HG02759 (cell line): ENCODE measurements at regions not wholly inside any gene's neighbourhood (a gene's known extent, or its start where the extent isn't known, plus 50 kb on each side); places are given as distances from the start of the nearest gene placed in this dataset.

Experiments
- ATAC-seq: cut with Tn5 transposase; IDR thresholded peaks from one replicate; pipeline ENCODE4 v1.9.1; 2021; ENCODE audit warnings: mild to moderate bottlenecking, moderate library complexity; ENCODE audit not compliant: unreplicated experiment

DNA sequence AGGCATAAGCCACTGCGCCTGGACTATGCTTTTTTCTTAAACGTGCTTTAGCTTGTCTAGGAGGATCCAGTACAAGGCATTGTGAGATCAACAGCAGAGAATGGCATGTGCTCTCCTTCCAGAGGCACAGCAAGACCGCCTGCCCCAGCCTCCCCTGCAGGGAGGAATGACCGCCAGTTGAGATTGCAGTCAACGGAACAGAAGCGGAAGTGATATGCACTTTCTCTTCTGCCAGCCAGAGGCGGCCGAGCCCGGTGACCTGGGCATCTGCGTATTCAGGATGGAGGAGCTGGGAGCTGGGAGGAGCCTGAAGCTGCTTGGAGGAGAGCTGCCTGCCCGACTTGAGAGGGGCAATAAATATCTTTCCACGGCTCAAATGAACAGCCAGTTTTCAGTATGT lies 243.0 kb downstream of the CTTN start:
- ATAC-seq: no peak

GRCh38 chr11:70642266-70642665 lies 243.9 kb downstream of the CTTN start:
- no peak for ATAC-seq

DNA sequence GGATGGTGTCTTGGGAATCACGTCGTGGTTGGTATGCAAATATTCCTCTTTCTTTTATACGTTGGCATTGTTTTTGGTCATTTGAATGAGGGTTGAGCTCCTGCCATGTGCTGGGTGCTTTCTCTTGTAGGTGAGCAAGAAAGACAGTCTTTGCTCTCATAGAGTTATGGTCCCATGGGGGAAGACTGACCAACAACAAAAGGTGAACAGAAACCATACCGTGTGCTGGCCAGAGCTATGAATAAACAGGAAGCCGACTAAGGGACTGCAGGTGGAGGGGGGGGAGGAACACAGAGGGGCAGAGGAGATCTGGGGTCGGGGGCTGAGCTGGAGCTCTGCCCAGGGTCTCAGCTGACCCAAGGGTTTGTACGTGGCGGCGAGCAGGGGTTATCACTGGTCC lies 245.3 kb downstream of the CTTN start:
- peak; percentile 75 for ATAC-seq

DNA sequence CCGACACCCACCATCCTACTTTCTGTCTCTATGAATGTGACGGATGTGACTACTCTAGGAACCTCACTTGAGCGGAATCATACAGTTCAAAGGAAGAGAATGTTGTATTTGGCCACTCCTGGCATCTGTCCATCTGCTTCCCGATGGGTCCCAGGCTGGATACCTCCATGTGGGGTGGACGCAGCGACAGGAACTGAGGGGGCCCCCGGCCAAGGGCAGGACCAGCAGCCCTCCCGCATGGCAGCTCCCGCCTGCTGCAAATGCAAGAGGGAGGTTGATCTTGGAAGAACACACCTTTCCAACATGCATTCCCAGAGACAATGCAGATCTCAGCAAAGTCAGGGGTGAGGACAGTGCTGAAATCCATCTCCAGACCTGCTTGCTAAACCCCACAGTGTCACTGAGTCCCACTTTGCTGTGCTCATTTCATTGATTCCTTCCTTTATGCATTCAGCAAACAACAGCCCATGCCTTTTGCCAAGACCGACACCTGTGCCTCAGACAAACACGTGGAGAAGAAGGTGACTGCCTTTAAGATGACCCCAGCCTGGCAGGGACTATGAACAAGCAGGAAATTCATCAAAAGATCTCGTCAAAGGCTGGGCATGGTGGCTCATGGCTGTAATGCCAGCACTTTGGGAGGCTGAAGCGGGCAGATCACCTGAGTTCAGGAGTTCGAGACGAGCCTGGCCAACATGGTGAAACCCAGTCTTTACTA lies 246.2 kb downstream of the CTTN start:
- ATAC-seq: no peak

- ATAC-seq: no peak
These were observed 247.2 kb downstream of the CTTN start for GRCh38 chr11:70645537-70645936.

DNA sequence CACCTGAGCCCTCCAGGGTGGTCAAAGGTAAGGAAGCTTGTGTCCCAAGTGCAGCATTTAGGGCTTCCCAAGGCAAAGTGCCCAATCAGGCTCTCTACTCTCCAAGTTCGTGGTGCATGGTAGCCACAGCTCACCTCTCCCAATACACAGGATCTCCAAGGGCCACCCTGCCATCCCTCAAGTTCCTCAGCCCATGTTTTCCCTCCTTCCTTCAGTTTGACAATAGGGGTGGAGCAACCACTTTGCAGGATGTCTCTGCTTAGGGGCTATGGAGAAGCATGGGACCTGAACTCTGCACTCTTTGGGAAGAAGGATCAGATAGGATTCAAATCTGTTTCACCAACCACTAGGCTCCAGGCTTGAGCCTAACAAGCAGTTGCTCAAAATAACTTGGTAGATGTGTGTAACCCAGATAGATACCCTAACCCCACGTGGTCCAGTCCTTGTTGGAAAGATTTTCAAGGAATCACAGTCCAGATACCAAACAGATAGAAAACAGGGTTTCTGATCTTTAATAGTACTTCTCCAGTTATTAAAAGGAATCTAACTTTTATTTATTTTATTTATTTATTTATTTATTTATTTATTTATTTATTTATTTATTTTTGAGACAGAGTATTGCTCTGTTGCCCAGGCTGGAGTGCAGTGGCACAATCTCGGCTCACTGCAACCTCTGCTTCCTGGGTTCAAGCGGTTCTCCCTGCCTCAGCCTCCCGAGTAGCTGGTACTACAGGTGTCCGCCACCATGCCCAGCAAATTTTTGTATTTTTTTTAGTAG lies 248.1 kb downstream of the CTTN start:
- ATAC-seq: no peak

DNA sequence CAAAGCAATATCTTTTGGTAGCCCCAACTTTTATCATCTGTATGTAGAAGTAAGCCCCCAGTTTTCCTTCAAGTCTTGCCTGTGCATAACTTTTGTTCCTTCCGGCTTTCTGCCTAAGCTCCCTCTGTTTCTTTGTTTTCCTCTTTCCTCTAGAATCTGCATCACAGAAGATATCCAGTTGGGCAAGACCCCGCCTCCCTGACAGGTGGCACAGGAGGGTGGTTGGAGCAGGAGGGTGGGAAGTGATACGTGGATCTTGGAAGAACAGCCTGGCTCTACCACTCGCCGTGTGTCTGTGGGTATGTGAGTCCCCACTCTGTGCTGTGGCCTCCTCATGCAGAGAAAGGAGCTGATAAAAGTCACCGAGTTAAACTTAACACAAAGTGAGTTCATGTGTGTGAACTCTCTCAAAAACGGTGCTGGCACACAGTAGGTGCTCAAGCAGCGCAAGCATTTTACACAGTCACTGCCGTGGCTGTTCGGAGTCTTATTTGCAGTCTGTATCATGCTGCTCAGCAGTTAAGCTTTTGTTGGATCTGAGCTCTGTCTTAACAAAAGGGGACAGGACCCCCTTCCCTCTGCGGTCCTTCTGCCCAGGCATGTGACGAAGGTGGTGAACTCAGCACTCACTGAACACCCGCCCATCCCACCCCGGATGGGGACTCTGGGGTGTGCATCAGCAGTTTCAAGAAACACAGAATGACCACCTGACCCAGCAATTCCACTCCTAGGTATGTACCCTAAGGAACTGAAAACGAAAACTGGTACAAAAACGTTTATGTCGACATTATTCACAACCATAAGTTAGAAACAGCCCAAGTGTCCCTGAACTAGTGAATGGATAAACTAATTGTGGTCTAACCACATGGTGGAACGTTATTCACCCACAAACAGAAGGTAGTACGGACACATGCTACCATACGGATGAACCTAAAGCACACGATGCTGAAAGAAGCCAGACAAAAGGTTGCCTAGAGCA lies 249.1 kb downstream of the CTTN start:
- no peak for ATAC-seq

DNA sequence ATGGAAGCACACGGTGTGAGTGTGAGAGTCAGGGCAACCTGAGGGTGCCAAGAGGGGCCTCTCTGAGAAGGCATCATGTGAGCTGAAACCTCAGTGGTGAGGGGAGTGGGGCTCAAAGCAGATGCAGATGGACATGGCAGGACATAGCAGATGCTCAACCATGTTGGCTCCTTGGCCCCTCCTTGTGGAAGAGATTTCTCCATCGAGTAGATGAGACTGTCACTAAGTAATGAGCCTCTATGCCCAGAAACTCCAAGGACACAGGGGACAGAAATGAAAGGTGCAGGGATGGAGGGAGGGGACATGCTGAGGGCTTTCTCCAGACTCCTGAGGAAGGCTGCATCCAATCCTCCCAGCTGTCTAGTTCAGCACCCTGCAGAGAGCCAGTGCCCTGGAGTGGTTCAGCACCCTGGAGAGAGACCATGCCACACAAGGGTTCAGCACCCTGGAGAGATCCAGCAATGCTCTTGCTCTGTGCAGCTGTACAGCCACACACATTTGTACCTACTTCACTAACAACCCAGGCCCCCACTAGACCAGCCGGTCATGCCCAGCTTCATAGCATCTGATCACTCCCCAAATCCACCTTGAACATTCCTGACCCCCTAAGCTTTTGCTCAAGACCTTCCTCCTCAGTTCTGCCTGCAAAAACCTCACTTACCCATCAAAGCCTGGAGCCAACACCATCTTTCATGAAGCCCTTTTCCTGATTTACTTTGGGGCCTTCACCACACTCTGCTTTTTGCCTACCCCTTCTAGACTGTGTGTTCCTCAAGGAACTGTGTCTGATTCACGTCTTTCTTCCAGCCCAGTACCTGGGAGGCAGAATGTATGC lies 252.0 kb downstream of the CTTN start:
- no peak for ATAC-seq

- ATAC-seq: no peak
These were observed 252.7 kb downstream of the CTTN start for GRCh38 chr11:70651031-70651430.

DNA sequence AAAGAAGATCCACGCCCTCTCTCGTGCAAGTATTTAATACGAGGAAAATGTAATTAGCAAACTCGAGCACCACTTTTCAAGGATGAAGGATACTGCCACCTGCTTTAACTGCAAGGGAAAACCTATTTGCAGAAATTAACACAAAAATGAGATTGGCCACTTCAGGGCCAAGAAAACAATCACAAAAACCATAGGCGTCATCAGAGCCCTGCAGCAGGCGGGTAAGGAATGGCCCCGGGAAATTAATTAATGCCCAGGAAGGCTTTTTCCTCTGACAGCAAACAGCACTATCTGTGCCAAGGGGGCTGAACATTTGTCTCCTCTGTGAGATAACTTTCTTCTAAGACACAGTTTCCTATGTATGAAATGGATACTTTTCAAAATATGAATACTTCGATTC lies 255.7 kb downstream of the CTTN start:
- no peak for ATAC-seq

- ATAC-seq: no peak
These were observed 257.5 kb downstream of the CTTN start for GRCh38 chr11:70655816-70656215.

- ATAC-seq: no peak
These were observed 257.9 kb downstream of the CTTN start for GRCh38 chr11:70656252-70656651.

GRCh38 chr11:70660059-70660888 lies 261.9 kb downstream of the CTTN start:
- ATAC-seq: no peak

GRCh38 chr11:70660889-70661197 lies 262.5 kb downstream of the CTTN start:
- no peak for ATAC-seq

DNA sequence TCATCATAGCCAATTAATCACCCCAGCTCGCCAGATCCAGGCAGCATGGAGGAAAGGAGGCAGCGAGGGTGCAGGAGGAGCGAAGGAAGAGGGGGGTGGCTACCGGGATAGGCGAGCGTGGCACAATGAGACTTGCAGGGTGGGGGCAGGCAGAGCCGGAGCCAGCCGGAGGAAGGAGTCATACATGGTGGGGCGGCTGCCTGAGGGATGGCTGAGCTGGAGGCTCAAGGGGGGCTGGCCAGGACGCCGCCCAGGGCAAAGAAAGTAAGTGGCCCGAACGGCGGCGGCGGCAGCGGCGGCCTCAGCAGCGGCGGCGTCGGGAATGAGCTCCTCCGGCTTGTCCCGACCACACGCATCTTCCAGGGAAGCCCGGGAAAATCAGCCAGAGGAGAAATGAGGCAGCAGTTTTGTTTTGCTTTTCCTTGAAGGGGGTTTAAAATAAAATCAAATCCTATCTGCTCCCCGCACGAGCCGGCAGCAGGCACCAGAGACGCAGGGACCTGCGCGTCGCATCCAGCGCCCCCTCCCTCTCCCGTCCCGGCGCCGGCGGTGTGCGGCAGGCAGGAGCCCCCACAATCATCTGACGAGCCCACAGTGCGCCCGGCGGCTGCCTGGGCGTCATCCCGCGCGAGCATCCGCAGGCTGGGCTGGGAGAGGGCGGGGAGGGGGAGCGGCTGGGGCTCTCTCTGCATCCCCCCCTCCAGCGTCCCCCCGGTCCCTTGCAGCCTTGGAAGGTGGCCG lies 263.6 kb downstream of the CTTN start:
- ATAC-seq: no peak

- ATAC-seq: no peak
These were observed 264.4 kb downstream of the CTTN start for GRCh38 chr11:70662691-70663098.

DNA sequence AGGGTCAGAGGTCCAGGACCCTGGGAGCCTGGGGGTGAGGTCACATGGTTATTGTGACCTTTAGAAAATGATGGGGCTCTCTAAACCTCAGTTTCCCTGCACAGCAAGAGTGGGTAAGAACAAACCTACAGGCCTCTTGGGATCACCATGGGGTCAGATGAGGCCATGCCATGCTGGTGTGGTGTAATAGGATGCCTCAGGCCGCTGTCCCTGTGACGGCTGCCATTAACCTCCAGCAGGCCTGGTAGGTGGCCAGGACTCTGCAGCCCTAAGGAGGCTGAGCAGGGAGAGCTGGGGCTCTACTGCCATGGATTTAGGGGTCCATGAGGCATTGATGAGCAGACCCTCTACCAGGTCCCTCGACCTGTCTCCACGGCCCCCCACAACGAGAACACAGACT lies 265.5 kb downstream of the CTTN start:
- ATAC-seq: no peak

GRCh38 chr11:70666311-70666710 lies 268.0 kb downstream of the CTTN start:
- no peak for ATAC-seq

- no peak for ATAC-seq
These were observed 269.4 kb downstream of the CTTN start for GRCh38 chr11:70667767-70668166.
